ENCODE measurements at regions not wholly inside any gene's neighbourhood (a gene's known extent, or its start where the extent isn't known, plus 50 kb on each side); places are given as distances from the start of the nearest gene placed in this dataset.

DNA sequence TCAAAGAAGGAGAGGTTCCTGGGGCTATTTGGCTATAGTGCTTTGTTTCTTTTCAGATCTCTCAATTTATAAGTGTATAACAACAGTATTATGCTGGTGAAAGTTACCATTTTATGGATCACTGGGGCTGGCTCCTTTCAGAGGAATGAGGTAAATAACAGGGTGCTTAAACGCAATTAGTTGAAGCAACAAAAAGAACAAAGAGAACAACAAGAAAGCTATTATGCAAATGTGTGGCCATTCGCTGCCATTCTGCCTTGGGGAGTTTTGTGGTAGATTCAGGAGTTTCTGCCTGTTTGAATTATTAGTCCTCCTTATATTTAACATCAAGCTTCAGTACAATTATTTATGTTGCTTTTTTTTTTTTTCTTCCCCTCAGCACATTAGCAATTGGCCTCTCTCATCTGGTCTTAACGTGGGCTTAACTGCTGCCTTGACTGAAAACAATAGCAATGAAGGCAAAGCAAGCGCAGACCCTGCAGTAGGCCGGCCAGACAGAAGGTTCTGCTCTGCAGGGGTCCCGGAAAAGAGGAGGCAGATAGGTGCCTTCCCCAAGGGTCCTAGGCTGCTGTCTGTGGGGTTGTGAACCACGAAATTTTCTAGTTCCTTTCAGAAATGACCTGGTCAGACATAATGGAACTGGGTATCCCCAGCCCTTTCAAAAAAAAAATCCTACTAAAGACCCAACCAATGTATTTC lies 339.9 kb upstream of the PODXL start:
- H3K4me1 ChIP-seq, result no peaks in the 10 kb centered on the region
- no peaks in the 10 kb centered on the region for H3K27me3 ChIP-seq
- no peak overlapping the region for H3K4me3 ChIP-seq
- DNase-seq (ENCODE audit: low spot score), result no peak
- no peak for TF ChIP-seq CTCF (IDR thresholded peaks at IDR 0.05)
- H3K27ac ChIP-seq, result no peak overlapping the region
- H3K9me3 ChIP-seq, result no peaks in the 10 kb centered on the region
- H3K36me3 ChIP-seq, result no peaks in the 10 kb centered on the region

GRCh38 chr7:131895541-131896164 lies 339.2 kb upstream of the PODXL start:
- Histone ChIP-seq H3K27me3 (no peaks in the 10 kb centered on the region), H3K27ac (no peak overlapping the region), H3K36me3 (no peaks in the 10 kb centered on the region), H3K4me3 (no peak overlapping the region), H3K9me3 (no peaks in the 10 kb centered on the region), H3K4me1 (no peaks in the 10 kb centered on the region)
- no peak for DNase-seq (ENCODE audit: low spot score)
- TF ChIP-seq CTCF (IDR thresholded peaks at IDR 0.05), result no peak

GRCh38 chr7:131893631-131894340 lies 337.4 kb upstream of the PODXL start:
- H3K4me3 ChIP-seq, result no peak overlapping the region
- no peaks in the 10 kb centered on the region for H3K9me3 ChIP-seq
- no peaks in the 10 kb centered on the region for H3K36me3 ChIP-seq
- no peak overlapping the region for H3K27ac ChIP-seq
- no peak for TF ChIP-seq CTCF (IDR thresholded peaks at IDR 0.05)
- no peak for DNase-seq (ENCODE audit: low spot score)
- no peaks in the 10 kb centered on the region for H3K27me3 ChIP-seq
- no peaks in the 10 kb centered on the region for H3K4me1 ChIP-seq

GRCh38 chr7:131890176-131890575 lies 333.7 kb upstream of the PODXL start:
- no peak for DNase-seq (ENCODE audit: low spot score)
- H3K9me3 ChIP-seq, result peaks cover 0 to 14% of the 10 kb centered on the region in 2 donors
- no peaks in the 10 kb centered on the region for H3K27me3 ChIP-seq
- H3K27ac ChIP-seq, result no peak overlapping the region
- H3K4me3 ChIP-seq, result no peak overlapping the region
- no peaks in the 10 kb centered on the region for H3K4me1 ChIP-seq
- TF ChIP-seq CTCF (IDR thresholded peaks at IDR 0.05), result no peak
- H3K36me3 ChIP-seq, result no peaks in the 10 kb centered on the region

DNA sequence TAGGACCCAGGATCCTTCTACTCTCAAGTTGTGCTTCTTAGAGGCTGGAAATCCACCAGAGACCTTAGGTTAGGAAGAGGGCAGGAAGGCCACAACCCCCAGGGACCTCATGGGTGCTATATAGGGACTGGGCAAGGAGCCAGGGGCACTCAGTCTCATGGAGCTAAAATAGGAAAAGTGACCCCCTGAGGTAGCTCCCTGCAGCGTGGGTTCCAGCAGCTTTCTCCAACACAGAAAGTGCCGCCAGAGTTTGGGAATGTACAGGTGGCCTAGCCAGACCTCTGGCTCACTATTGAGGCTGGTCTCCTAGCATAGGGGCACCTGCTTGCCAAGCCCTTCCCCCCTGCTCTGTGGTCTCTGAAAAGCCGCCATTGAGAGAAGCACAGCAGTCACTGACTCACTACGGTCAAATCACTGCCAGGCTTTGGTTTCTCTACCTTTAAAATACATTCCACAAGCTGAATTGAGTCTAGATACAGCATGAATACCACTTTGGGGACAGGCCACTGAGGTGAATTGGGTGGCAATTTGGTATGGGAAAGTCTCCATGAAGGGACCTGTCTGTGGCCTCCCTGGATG lies 333.2 kb upstream of the PODXL start:
- Histone ChIP-seq H3K4me1 (no peaks in the 10 kb centered on the region), H3K4me3 (no peak overlapping the region), H3K36me3 (no peaks in the 10 kb centered on the region), H3K9me3 (peaks cover 0 to 18% of the 10 kb centered on the region in 2 donors), H3K27me3 (no peaks in the 10 kb centered on the region), H3K27ac (no peak overlapping the region)
- no peak for TF ChIP-seq CTCF (IDR thresholded peaks at IDR 0.05)
- DNase-seq (ENCODE audit: low spot score), result no peak

Measured in right atrium auricular region (tissue), 2 donors.